ENCODE measurements at regions not wholly inside any gene's neighbourhood (a gene's known extent, or its start where the extent isn't known, plus 50 kb on each side); places are given as distances from the start of the nearest gene placed in this dataset.

DNA sequence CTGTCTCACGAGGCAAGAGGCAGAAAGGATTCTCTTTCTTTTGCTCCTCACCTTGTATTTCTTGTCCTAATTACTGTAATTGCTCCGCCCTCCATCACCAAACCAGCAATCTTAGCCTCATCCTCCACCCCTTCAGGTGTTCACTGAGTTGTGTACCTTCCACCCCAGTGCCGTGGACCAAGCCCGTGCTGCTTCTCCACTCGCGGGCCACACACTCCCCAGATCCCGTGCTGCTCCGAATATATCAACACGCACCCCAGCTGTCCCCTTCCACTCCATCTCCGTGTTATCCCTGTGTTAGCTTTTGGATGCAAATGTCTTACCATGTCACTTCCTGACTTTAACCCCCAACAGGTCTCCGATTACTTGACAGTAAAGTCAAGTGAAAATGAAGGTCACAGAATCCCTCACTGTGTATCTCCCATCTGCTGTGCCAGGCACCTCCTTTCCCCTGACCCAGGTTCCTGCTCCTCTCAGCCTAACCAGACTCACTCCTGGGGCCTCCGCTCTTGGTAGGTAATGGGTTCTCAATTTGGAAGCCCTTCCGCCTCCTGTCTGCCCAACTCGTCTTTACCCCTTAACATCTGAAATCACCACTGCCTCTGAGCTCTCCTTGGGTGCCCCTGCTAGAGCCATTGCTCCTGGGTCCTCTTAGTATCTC, 320.2 kb downstream of the MED10 start:
- TF ChIP-seq, protein P1, sequence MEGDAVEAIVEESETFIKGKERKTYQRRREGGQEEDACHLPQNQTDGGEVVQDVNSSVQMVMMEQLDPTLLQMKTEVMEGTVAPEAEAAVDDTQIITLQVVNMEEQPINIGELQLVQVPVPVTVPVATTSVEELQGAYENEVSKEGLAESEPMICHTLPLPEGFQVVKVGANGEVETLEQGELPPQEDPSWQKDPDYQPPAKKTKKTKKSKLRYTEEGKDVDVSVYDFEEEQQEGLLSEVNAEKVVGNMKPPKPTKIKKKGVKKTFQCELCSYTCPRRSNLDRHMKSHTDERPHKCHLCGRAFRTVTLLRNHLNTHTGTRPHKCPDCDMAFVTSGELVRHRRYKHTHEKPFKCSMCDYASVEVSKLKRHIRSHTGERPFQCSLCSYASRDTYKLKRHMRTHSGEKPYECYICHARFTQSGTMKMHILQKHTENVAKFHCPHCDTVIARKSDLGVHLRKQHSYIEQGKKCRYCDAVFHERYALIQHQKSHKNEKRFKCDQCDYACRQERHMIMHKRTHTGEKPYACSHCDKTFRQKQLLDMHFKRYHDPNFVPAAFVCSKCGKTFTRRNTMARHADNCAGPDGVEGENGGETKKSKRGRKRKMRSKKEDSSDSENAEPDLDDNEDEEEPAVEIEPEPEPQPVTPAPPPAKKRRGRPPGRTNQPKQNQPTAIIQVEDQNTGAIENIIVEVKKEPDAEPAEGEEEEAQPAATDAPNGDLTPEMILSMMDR (IDR thresholded peaks at IDR 0.05): no peak
- no peak for TF ChIP-seq EZH2phosphoT487 (IDR thresholded peaks at IDR 0.05)

All from neural progenitor cell (in vitro differentiated cells).